GM18909 (cell line): ENCODE measurements at regions not wholly inside any gene's neighbourhood (a gene's known extent, or its start where the extent isn't known, plus 50 kb on each side); places are given as distances from the start of the nearest gene placed in this dataset.
"Not testable (repeated sequence)": the region's sequence is repeated elsewhere in the genome, so short reads cannot be mapped to it uniquely, and the experiment has no call there.

Experiments used
- ATAC-seq: cut with Tn5 transposase; IDR thresholded peaks from one replicate; pipeline ENCODE4 v1.9.1; 2021; ENCODE audit warnings: mild to moderate bottlenecking; ENCODE audit not compliant: unreplicated experiment, poor library complexity

GRCh38 chr13:110808138-110808537 is 94.6 kb downstream of the ING1 start:
- ATAC-seq, result no peak

GRCh38 chr13:110809871-110810486 is 96.5 kb downstream of the ING1 start:
- no peak for ATAC-seq

GRCh38 chr13:110811008-110811720 is 97.7 kb downstream of the ING1 start:
- ATAC-seq, result no peak

DNA sequence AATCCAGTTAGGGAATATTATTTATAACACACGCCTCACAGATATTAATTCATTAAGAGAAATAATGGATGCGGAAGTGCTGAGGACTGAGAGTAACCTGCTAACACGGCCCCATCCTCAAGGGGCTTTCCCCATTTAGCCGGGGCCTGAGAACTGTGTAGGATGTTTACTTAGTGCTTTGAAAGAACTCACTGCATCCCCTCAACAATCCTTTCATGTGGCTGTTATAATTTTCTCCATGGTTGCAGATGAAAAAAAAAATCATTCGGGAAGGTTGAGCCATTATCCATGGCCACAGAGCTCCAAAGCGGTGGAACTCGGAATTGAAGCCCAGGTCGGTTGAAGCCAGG is 98.2 kb downstream of the ING1 start:
- no peak for ATAC-seq

DNA sequence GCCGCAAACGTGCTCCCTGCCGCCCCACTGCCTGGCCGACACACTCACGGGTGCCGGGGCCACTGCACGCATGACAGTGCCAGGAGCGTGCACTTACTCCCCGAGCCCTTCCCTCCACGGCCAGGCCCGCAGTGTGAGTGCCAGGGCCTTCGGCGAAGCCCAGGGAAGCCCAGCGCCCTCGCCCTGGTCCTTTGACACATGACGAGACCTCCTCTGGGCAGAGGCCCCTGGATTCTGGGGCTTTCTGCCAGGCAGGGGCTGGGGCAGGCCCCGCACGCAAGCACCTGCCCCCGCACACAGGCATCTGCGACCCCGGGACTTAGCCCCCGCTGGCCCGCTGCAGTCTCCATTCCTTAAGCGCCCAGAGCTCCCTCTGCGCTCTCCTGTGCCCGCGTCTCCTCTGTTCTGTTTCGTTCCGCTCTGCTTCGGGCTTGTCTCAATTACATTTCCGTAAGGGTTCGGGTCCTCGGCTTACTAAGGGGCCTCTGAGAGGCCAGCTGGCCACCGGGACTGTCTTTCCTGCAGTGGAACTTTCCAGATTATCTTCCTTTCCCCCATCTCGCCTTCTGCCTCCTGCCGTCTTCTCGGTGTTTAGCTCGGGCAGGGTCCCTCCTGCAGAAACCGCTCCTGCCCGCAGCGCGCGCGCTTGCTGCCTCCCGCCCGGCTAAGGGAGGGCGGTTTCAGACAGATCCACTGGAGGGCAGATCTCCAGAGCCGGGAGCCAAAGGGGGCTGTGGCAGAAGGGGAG is 98.8 kb downstream of the ING1 start:
- no peak for ATAC-seq

DNA sequence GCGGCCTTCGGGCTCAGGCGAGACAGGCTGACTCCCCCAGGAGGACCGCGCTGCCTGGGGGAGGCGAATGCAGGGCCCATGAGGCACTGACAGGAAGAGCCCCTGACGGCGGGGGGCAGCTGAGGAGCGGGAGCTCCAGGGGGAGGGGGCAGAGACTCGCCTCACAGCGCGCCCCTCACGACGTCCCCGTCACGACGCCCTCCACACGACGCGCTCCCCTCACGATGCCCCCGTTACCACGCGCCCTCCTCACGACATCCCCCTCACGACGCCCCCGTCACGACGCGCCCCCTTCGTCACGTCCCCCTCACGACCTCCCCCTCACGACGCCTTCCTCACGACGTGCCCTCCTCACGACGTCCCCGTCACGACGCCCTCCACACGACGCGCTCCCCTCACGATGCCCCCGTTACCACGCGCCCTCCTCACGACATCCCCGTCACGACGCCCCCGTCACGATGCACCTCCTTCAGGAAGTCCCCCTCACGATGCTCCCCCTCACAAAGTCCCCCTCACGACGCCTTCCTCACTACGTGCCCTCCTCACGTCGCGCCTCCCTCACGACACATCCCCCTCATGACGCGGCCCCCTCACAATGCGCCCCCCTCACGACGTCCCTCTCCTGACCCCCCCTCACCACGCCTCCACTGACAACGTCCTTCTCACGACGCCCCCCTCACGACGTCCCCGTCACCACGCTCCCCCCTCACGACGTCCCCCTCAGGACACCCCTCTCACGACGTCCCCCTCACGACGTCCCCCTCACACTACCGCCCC is 99.6 kb downstream of the ING1 start:
- ATAC-seq, result no peak

DNA sequence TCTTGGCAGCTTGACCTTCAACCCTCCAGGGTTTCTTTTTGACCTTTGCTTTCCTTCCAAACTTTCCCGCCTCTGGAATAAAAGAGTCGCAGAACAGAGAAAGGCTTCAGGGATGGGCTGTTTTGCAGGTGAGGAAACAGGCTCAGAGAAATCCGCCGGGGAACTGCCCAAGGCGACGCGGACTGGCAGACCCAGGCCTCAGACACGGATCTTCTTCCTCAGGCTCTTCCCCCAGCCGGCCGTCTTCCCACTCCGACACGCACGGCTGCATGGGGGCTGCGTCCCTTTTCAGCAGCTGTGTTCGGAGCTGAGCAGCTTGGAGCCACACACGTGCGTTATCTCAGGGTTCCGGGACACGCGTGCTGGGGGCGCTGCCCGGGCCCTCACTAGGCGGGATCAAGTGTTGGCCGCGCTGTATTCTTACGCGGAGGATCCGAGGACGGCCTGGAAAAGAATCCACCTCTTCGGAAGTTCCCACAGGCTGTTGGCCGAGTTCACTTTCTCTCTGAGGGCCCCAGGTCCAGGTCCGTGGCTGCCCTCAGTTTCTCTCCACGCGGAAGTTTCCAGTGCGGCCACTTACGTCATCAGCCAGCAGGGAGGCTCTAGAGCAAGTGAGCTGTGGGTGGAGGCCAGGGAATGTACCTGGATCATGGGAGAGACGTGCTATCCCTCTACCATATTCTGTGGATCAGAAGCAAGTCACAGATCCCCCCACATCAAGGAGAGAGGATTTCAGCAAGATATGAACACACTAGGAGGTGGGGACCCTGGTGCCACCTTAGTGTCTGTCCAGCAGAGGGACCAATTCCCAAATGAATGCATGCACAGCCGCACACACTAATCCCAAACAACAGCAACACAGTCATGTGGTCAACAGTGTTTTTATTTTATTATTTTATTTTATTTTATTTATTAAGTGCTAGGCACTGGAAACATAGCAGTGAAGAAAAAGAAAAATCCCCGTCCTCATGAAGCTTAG is 100.4 kb downstream of the ING1 start:
- ATAC-seq, result no peak

GRCh38 chr13:110815471-110816204 is 99.2 kb downstream of the ANKRD10 start:
- no peak for ATAC-seq

DNA sequence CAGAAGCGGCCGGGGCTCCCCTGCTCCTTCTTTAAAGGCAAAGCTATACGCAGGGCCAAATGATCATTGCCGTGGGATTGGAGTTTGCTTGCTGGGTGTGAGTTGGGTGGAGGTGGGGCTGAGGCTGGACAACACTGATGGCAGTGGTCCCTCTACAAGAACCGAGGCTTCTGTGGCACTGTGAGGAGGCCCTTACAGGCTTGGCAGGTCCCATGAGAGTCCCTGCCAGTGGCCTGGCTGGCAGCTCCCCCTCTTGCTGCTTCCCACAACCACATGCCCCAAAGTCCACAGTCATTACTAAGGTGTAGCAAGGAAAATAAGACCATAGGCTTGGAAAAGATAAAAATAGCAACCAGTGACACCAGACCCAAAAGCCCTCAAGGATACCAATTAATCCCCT is 98.4 kb downstream of the ANKRD10 start:
- ATAC-seq, result no peak

DNA sequence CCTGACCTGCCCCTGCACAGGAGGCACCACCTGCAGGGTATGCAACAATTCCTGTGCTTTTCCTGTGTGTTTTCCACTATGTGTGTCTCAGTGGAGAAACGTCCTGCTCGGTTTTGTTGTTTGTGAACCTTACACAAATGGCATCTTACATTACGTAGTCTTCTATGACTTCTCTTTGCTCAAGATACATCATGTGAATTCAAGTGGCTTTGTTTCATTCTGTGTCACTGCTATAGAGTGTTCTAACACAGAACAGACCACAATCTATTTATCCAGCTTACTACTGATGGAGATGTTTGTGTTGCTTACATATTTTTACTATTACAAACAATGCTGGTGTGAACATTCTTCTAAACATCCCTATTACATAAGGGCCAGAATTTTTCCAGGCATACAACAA is 97.7 kb downstream of the ANKRD10 start:
- ATAC-seq, result no peak

- ATAC-seq, result no peak
Measured at GRCh38 chr13:110818747-110819146, 96.1 kb downstream of the ANKRD10 start.

GRCh38 chr13:110819203-110820014 is 95.5 kb downstream of the ANKRD10 start:
- ATAC-seq, result peak; percentile 92

DNA sequence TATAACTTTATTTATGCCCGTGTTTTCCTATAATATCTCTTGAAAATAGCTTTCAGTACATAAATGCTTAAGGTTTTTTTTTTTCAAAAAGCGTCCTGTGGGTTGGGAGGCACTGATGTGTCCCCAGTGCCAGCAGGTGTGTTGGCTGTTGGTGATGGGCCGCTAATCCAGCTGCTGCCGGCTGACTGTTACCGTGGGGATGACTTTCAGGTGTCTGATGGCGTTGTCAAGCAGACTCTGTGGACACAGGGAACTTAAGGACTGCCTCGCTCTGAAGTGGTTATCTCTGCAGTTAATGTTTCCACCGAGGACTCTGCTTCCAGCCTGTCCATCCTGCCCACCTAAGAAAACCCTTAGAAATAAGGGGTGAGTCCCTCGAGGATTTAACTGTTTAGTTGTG is 94.5 kb downstream of the ANKRD10 start:
- no peak for ATAC-seq

- ATAC-seq, result not testable (repeated sequence)
Measured at GRCh38 chr13:110821837-110822668, 92.8 kb downstream of the ANKRD10 start.

- no peak for ATAC-seq
Measured at GRCh38 chr13:110822669-110822945, 92.3 kb downstream of the ANKRD10 start.

- no peak for ATAC-seq
Measured at GRCh38 chr13:110824702-110825300, 90.1 kb downstream of the ANKRD10 start.

DNA sequence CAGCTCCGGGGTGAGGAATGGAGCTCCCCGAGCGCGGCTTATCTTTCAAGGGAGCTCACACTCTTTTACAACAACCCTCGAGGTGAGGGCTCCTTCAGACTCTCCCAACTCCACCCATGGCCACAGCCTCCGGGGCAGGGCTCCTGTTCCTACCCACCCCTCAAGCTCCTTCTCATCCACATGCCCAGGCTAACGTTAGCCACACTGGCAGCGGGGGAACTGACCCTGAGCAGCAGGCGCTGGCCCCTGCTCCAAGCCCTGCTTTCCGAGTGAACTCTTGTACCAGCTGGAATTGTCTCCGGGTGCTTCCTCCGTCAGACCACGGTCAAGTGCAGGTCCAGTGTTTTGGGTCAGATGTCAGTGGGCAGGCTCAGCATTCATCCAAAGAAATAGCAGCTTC is 89.4 kb downstream of the ANKRD10 start:
- ATAC-seq, result no peak
